ENCODE measurements at regions not wholly inside any gene's neighbourhood (a gene's known extent, or its start where the extent isn't known, plus 50 kb on each side); places are given as distances from the start of the nearest gene placed in this dataset.

- Mint-ChIP-seq H3K4me3 (no peak overlapping the region), H3K27ac (ENCODE audit: low read depth) (no peak overlapping the region), H3K27me3 (peaks cover 11% of the 10 kb centered on the region), H3K4me1 (no peaks in the 10 kb centered on the region), H3K9me3 (peaks cover 4% of the 10 kb centered on the region), H3K36me3 (ENCODE audit: insufficient read depth) (no peaks in the 10 kb centered on the region)
- ATAC-seq (replicated peaks; ENCODE audit: extremely low read depth, poor library complexity, severe bottlenecking) (no peak), DNase-seq (ENCODE audit: low spot score in 2 of 2) (no peak)
Observed at GRCh38 chr20:60990643-60991042, 261.4 kb upstream of the CDH4 start.

- H3K27ac Mint-ChIP-seq (ENCODE audit: low read depth) = no peak overlapping the region
- DNase-seq (ENCODE audit: low spot score in 2 of 2) = no peak
- peaks cover 11% of the 10 kb centered on the region for H3K27me3 Mint-ChIP-seq
- H3K9me3 Mint-ChIP-seq = no peaks in the 10 kb centered on the region
- ATAC-seq (replicated peaks; ENCODE audit: extremely low read depth, poor library complexity, severe bottlenecking) = no peak
- peaks cover 2% of the 10 kb centered on the region for H3K36me3 Mint-ChIP-seq (ENCODE audit: insufficient read depth)
- no peak overlapping the region for H3K4me3 Mint-ChIP-seq
- no peaks in the 10 kb centered on the region for H3K4me1 Mint-ChIP-seq
Observed at GRCh38 chr20:60993433-60994044, 258.5 kb upstream of the CDH4 start.

GRCh38 chr20:60999250-60999649, 252.8 kb upstream of the CDH4 start:
- no peak for ATAC-seq (replicated peaks; ENCODE audit: extremely low read depth, poor library complexity, severe bottlenecking)
- H3K27me3 Mint-ChIP-seq = peaks cover 10% of the 10 kb centered on the region
- DNase-seq (ENCODE audit: low spot score in 2 of 2) = no peak
- H3K27ac Mint-ChIP-seq (ENCODE audit: low read depth) = no peak overlapping the region
- no peaks in the 10 kb centered on the region for H3K4me1 Mint-ChIP-seq
- H3K9me3 Mint-ChIP-seq = no peaks in the 10 kb centered on the region
- H3K36me3 Mint-ChIP-seq (ENCODE audit: insufficient read depth) = peaks cover 4% of the 10 kb centered on the region
- no peak overlapping the region for H3K4me3 Mint-ChIP-seq

- ATAC-seq (replicated peaks; ENCODE audit: extremely low read depth, poor library complexity, severe bottlenecking) = no peak
- H3K4me3 Mint-ChIP-seq = no peak overlapping the region
- no peak for DNase-seq (ENCODE audit: low spot score in 2 of 2)
- peaks cover 31% of the 10 kb centered on the region for H3K27me3 Mint-ChIP-seq
- H3K36me3 Mint-ChIP-seq (ENCODE audit: insufficient read depth) = peaks cover 2% of the 10 kb centered on the region
- H3K4me1 Mint-ChIP-seq = no peaks in the 10 kb centered on the region
- peaks cover 5% of the 10 kb centered on the region for H3K9me3 Mint-ChIP-seq
- H3K27ac Mint-ChIP-seq (ENCODE audit: low read depth) = no peak overlapping the region
Observed at GRCh38 chr20:61002090-61002489, 250.0 kb upstream of the CDH4 start.

- ATAC-seq (replicated peaks; ENCODE audit: extremely low read depth, poor library complexity, severe bottlenecking) (no peak), DNase-seq (ENCODE audit: low spot score in 2 of 2) (no peak)
- H3K27me3 Mint-ChIP-seq = peaks cover 30% of the 10 kb centered on the region
- H3K9me3 Mint-ChIP-seq = peaks cover 10% of the 10 kb centered on the region
- H3K4me1 Mint-ChIP-seq = no peaks in the 10 kb centered on the region
- H3K4me3 Mint-ChIP-seq = no peak overlapping the region
- no peaks in the 10 kb centered on the region for H3K36me3 Mint-ChIP-seq (ENCODE audit: insufficient read depth)
- no peak overlapping the region for H3K27ac Mint-ChIP-seq (ENCODE audit: low read depth)
Observed at GRCh38 chr20:61014491-61014890, 237.6 kb upstream of the CDH4 start.

GRCh38 chr20:61015602-61016001, 236.5 kb upstream of the CDH4 start:
- DNase-seq (ENCODE audit: low spot score in 2 of 2) = no peak
- H3K4me1 Mint-ChIP-seq = no peaks in the 10 kb centered on the region
- ATAC-seq (replicated peaks; ENCODE audit: extremely low read depth, poor library complexity, severe bottlenecking) = no peak
- peaks cover 10% of the 10 kb centered on the region for H3K9me3 Mint-ChIP-seq
- no peak overlapping the region for H3K4me3 Mint-ChIP-seq
- no peaks in the 10 kb centered on the region for H3K36me3 Mint-ChIP-seq (ENCODE audit: insufficient read depth)
- peaks cover 23% of the 10 kb centered on the region for H3K27me3 Mint-ChIP-seq
- no peak overlapping the region for H3K27ac Mint-ChIP-seq (ENCODE audit: low read depth)

- no peak for ATAC-seq (replicated peaks; ENCODE audit: extremely low read depth, poor library complexity, severe bottlenecking)
- Mint-ChIP-seq H3K27me3 (peaks cover 15% of the 10 kb centered on the region), H3K27ac (ENCODE audit: low read depth) (no peak overlapping the region), H3K36me3 (ENCODE audit: insufficient read depth) (no peaks in the 10 kb centered on the region), H3K4me1 (no peaks in the 10 kb centered on the region), H3K4me3 (no peak overlapping the region), H3K9me3 (peaks cover 10% of the 10 kb centered on the region)
- DNase-seq (ENCODE audit: low spot score in 2 of 2) = no peak
Observed at GRCh38 chr20:61019322-61019721, 232.7 kb upstream of the CDH4 start.

GRCh38 chr20:61023612-61024011, 228.4 kb upstream of the CDH4 start:
- Mint-ChIP-seq H3K27ac (ENCODE audit: low read depth) (no peak overlapping the region), H3K4me3 (no peak overlapping the region), H3K36me3 (ENCODE audit: insufficient read depth) (no peaks in the 10 kb centered on the region), H3K9me3 (peaks cover 6% of the 10 kb centered on the region), H3K4me1 (no peaks in the 10 kb centered on the region), H3K27me3 (no peaks in the 10 kb centered on the region)
- no peak for ATAC-seq (replicated peaks; ENCODE audit: extremely low read depth, poor library complexity, severe bottlenecking)
- DNase-seq (ENCODE audit: low spot score in 2 of 2) = no peak

- no peaks in the 10 kb centered on the region for H3K4me1 Mint-ChIP-seq
- H3K27ac Mint-ChIP-seq (ENCODE audit: low read depth) = no peak overlapping the region
- no peak overlapping the region for H3K4me3 Mint-ChIP-seq
- no peaks in the 10 kb centered on the region for H3K9me3 Mint-ChIP-seq
- DNase-seq (ENCODE audit: low spot score in 2 of 2) (no peak), ATAC-seq (replicated peaks; ENCODE audit: extremely low read depth, poor library complexity, severe bottlenecking) (no peak)
- no peaks in the 10 kb centered on the region for H3K27me3 Mint-ChIP-seq
- H3K36me3 Mint-ChIP-seq (ENCODE audit: insufficient read depth) = no peaks in the 10 kb centered on the region
Observed at GRCh38 chr20:61024390-61024789, 227.7 kb upstream of the CDH4 start.

GRCh38 chr20:61025536-61025935, 226.5 kb upstream of the CDH4 start:
- Mint-ChIP-seq H3K27me3 (no peaks in the 10 kb centered on the region), H3K4me1 (no peaks in the 10 kb centered on the region), H3K9me3 (no peaks in the 10 kb centered on the region), H3K27ac (ENCODE audit: low read depth) (no peak overlapping the region), H3K4me3 (no peak overlapping the region), H3K36me3 (ENCODE audit: insufficient read depth) (no peaks in the 10 kb centered on the region)
- ATAC-seq (replicated peaks; ENCODE audit: extremely low read depth, poor library complexity, severe bottlenecking) = no peak
- no peak for DNase-seq (ENCODE audit: low spot score in 2 of 2)

GRCh38 chr20:61026173-61026572, 225.9 kb upstream of the CDH4 start:
- no peak for ATAC-seq (replicated peaks; ENCODE audit: extremely low read depth, poor library complexity, severe bottlenecking)
- Mint-ChIP-seq H3K36me3 (ENCODE audit: insufficient read depth) (no peaks in the 10 kb centered on the region), H3K27ac (ENCODE audit: low read depth) (no peak overlapping the region), H3K9me3 (no peaks in the 10 kb centered on the region), H3K27me3 (no peaks in the 10 kb centered on the region), H3K4me3 (no peak overlapping the region), H3K4me1 (no peaks in the 10 kb centered on the region)
- DNase-seq (ENCODE audit: low spot score in 2 of 2) = no peak

GRCh38 chr20:61026731-61027130, 225.3 kb upstream of the CDH4 start:
- no peak overlapping the region for H3K4me3 Mint-ChIP-seq
- ATAC-seq (replicated peaks; ENCODE audit: extremely low read depth, poor library complexity, severe bottlenecking) = no peak
- H3K27me3 Mint-ChIP-seq = no peaks in the 10 kb centered on the region
- no peaks in the 10 kb centered on the region for H3K9me3 Mint-ChIP-seq
- H3K36me3 Mint-ChIP-seq (ENCODE audit: insufficient read depth) = no peaks in the 10 kb centered on the region
- no peak for DNase-seq (ENCODE audit: low spot score in 2 of 2)
- H3K4me1 Mint-ChIP-seq = no peaks in the 10 kb centered on the region
- H3K27ac Mint-ChIP-seq (ENCODE audit: low read depth) = no peak overlapping the region

GRCh38 chr20:61027218-61027617, 224.8 kb upstream of the CDH4 start:
- H3K4me3 Mint-ChIP-seq = no peak overlapping the region
- no peaks in the 10 kb centered on the region for H3K9me3 Mint-ChIP-seq
- H3K27ac Mint-ChIP-seq (ENCODE audit: low read depth) = no peak overlapping the region
- no peak for ATAC-seq (replicated peaks; ENCODE audit: extremely low read depth, poor library complexity, severe bottlenecking)
- no peak for DNase-seq (ENCODE audit: low spot score in 2 of 2)
- no peaks in the 10 kb centered on the region for H3K4me1 Mint-ChIP-seq
- H3K36me3 Mint-ChIP-seq (ENCODE audit: insufficient read depth) = no peaks in the 10 kb centered on the region
- H3K27me3 Mint-ChIP-seq = no peaks in the 10 kb centered on the region

GRCh38 chr20:61030130-61030529, 221.9 kb upstream of the CDH4 start:
- no peaks in the 10 kb centered on the region for H3K4me1 Mint-ChIP-seq
- H3K36me3 Mint-ChIP-seq (ENCODE audit: insufficient read depth) = no peaks in the 10 kb centered on the region
- H3K27me3 Mint-ChIP-seq = no peaks in the 10 kb centered on the region
- no peaks in the 10 kb centered on the region for H3K9me3 Mint-ChIP-seq
- ATAC-seq (replicated peaks; ENCODE audit: extremely low read depth, poor library complexity, severe bottlenecking) (no peak), DNase-seq (ENCODE audit: low spot score in 2 of 2) (no peak)
- no peak overlapping the region for H3K4me3 Mint-ChIP-seq
- H3K27ac Mint-ChIP-seq (ENCODE audit: low read depth) = no peak overlapping the region
